HEK293 (cell line): ENCODE measurements at regions not wholly inside any gene's neighbourhood (a gene's known extent, or its start where the extent isn't known, plus 50 kb on each side); places are given as distances from the start of the nearest gene placed in this dataset.
"Not testable (repeated sequence)": the region's sequence is repeated elsewhere in the genome, so short reads cannot be mapped to it uniquely, and the experiment has no call there.

Experiments used
- CTCF ChIA-PET: fragments of 350-600 bp; formaldehyde crosslinking; extraction: SDS; loops from one replicate; lab custom pipeline; 2021; ENCODE audit warnings: antibody characterized with exemption; lab: Yijun Ruan, JAX
- POLR2A ChIA-PET: fragments of 300-600 bp; formaldehyde crosslinking; extraction: SDS; loops from one replicate; lab custom pipeline; 2020; ENCODE audit warnings: antibody characterized with exemption, inconsistent platforms; lab: Yijun Ruan, JAX
- H3K27ac ChIP-seq: fragments of 200-500 bp; sonication (Bioruptor generic); 2 replicates; pipeline ENCODE4 v1.5.1; 2014; ENCODE audit warnings: low read depth, low read length, control low read depth, inconsistent platforms; ENCODE audit errors: extremely low read depth
- H3K36me3 ChIP-seq, 2 experiments: fragments of 200-500 bp in 1 of 2; sonication (Bioruptor generic) in 1 of 2; 1 replicate in 1 of 2; 2 replicates in 1 of 2; pipeline ENCODE4 v1.5.1; 2014 to 2017; ENCODE audit warnings: inconsistent platforms in 2 of 2, low read length in 2 of 2; ENCODE audit not compliant: control insufficient read depth in 2 of 2, insufficient read depth in 1 of 2
- H3K4me1 ChIP-seq: fragments of 200-500 bp; sonication (Bioruptor generic); 2 replicates; pipeline ENCODE4 v1.5.1; 2014; ENCODE audit warnings: mild to moderate bottlenecking, low read length, inconsistent platforms; ENCODE audit not compliant: control insufficient read depth, insufficient read depth
- H3K4me3 ChIP-seq: 2 replicates; pipeline ENCODE4 v1.5.1; 2011; ENCODE audit warnings: low read depth, mild to moderate bottlenecking, control low read depth, low read length, moderate library complexity
- H3K9me3 ChIP-seq: fragments of 200-500 bp; sonication (Bioruptor generic); 2 replicates; pipeline ENCODE4 v1.5.1; 2014; ENCODE audit warnings: low read depth, low read length, inconsistent platforms; ENCODE audit not compliant: control insufficient read depth, insufficient read depth
- AEBP2 ChIP-seq: fragments of 450-650 bp; formaldehyde crosslinking; IDR thresholded peaks from 2 replicates; pipeline ENCODE4 v1.5.1; 2016; ENCODE audit warnings: missing biosample characterization, missing genetic modification characterization, borderline replicate concordance
- ATF2 ChIP-seq: fragments of 450-650 bp; formaldehyde crosslinking; IDR thresholded peaks from 2 replicates; pipeline ENCODE4 v1.5.1; 2016; ENCODE audit warnings: missing biosample characterization, missing genetic modification characterization, low read depth
- GLI4 ChIP-seq: fragments of 450-650 bp; formaldehyde crosslinking; IDR thresholded peaks from 2 replicates; pipeline ENCODE4 v1.5.1; 2016; ENCODE audit warnings: missing biosample characterization, missing genetic modification characterization
- KLF10 ChIP-seq: fragments of 450-650 bp; IDR thresholded peaks from 2 replicates; pipeline ENCODE4 v1.5.1; 2018; ENCODE audit warnings: missing biosample characterization, mild to moderate bottlenecking, missing genetic modification characterization
- REST ChIP-seq: fragments of 450-650 bp; formaldehyde crosslinking; IDR thresholded peaks from 2 replicates; pipeline ENCODE4 v1.5.1; 2016; ENCODE audit warnings: missing biosample characterization, missing genetic modification characterization
- ZNF416 ChIP-seq: fragments of 450-650 bp; formaldehyde crosslinking; IDR thresholded peaks from 2 replicates; pipeline ENCODE4 v1.5.1; 2016; ENCODE audit warnings: missing biosample characterization, missing genetic modification characterization
- ZNF426 ChIP-seq: fragments of 450-650 bp; formaldehyde crosslinking; IDR thresholded peaks from 2 replicates; pipeline ENCODE4 v1.5.1; 2017; ENCODE audit warnings: missing biosample characterization, missing genetic modification characterization, mild to moderate bottlenecking, inconsistent platforms, moderate library complexity
- ZNF530 ChIP-seq: fragments of 450-650 bp; formaldehyde crosslinking; IDR thresholded peaks from 2 replicates; pipeline ENCODE4 v1.5.1; 2016; ENCODE audit warnings: low read depth, missing biosample characterization, missing genetic modification characterization
- ZNF610 ChIP-seq: fragments of 450-650 bp; formaldehyde crosslinking; IDR thresholded peaks from 2 replicates; pipeline ENCODE4 v1.5.1; 2016; ENCODE audit warnings: missing biosample characterization, missing genetic modification characterization, borderline replicate concordance
- ZNF654 ChIP-seq: fragments of 450-650 bp; formaldehyde crosslinking; IDR thresholded peaks from 2 replicates; pipeline ENCODE4 v1.5.1; 2016; ENCODE audit warnings: low read depth, missing biosample characterization, missing genetic modification characterization
- ZNF670 ChIP-seq: fragments of 450-650 bp; formaldehyde crosslinking; IDR thresholded peaks from 2 replicates; pipeline ENCODE4 v1.5.1; 2016; ENCODE audit warnings: missing biosample characterization, missing genetic modification characterization, low read depth

- TF ChIP-seq REST (tag by site-specific recombination), result no peak
These were observed 373.0 kb upstream of the ADAMTS5 start (continued) for GRCh38 chr21:27339902-27340301.

GRCh38 chr21:27338007-27338406, 371.1 kb upstream of the ADAMTS5 start:
- H3K4me1 ChIP-seq, POLR2A ChIA-PET: not testable (repeated sequence)
- CTCF ChIA-PET, result interaction anchor here (0.7 to 1.0 kb wide), 2 partner anchors 487 to 912 kb away, joined by 5 read pairs; no protein-coding TSS in a partner anchor

GRCh38 chr21:27333096-27333495, 366.2 kb upstream of the ADAMTS5 start:
- TF ChIP-seq ZNF670 (tag by site-specific recombination) (no peak), KLF10 (tag by site-specific recombination) (no peak), ZNF610 (no peak), AEBP2 (tag by site-specific recombination) (no peak), ZNF654 (tag by site-specific recombination) (no peak), GLI4 (tag by site-specific recombination) (no peak), ATF2 (tag by site-specific recombination) (no peak), ZNF416 (tag by site-specific recombination) (no peak)
- TF ChIP-seq, all 188 proteins: peak for 0
- Histone ChIP-seq H3K9me3 (no peaks in the 10 kb centered on the region), H3K4me1 (no peaks in the 10 kb centered on the region), H3K27ac (no peak overlapping the region), H3K4me3 (no peak overlapping the region), H3K36me3 (no peaks in the 10 kb centered on the region)
- ChIA-PET POLR2A (no interaction called here), CTCF (interaction anchor here (1.2 kb wide), 1 partner anchor 18 kb away, joined by 4 read pairs; no protein-coding TSS in a partner anchor)

More at GRCh38 chr21:27338007-27338406, 371.1 kb upstream of the ADAMTS5 start:
- H3K9me3 ChIP-seq, H3K36me3 ChIP-seq, H3K27ac ChIP-seq, H3K4me3 ChIP-seq: not testable (repeated sequence)

GRCh38 chr21:27329255-27329851, 362.5 kb upstream of the ADAMTS5 start:
- ChIA-PET POLR2A (no interaction called here), CTCF (no interaction called here)
- no peaks in the 10 kb centered on the region for H3K4me1 ChIP-seq
- no peak overlapping the region for H3K27ac ChIP-seq
- TF ChIP-seq ZNF530, result no peak
- no peak for TF ChIP-seq ZNF426
- no peaks in the 10 kb centered on the region for H3K36me3 ChIP-seq
- H3K4me3 ChIP-seq, result no peak overlapping the region
- H3K9me3 ChIP-seq, result no peaks in the 10 kb centered on the region
